Loucy (cell line): ENCODE measurements at regions not wholly inside any gene's neighbourhood (a gene's known extent, or its start where the extent isn't known, plus 50 kb on each side); places are given as distances from the start of the nearest gene placed in this dataset.

Experiments used
- EZH2phosphoT487 ChIP-seq: fragments of 200-600 bp; IDR thresholded peaks from 2 replicates; pipeline ENCODE4 v1.6.1; 2018; ENCODE audit warnings: antibody characterized with exemption, mild to moderate bottlenecking, moderate library complexity, borderline replicate concordance
- TF ChIP-seq, protein P1 (sequence below): fragments of 200-600 bp; sonication (generic); conservative IDR thresholded peaks from 2 replicates; pipeline ENCODE4 v1.5.1; 2014; ENCODE audit warnings: mild to moderate bottlenecking, antibody characterized with exemption, low read length

- TF ChIP-seq, protein P1, sequence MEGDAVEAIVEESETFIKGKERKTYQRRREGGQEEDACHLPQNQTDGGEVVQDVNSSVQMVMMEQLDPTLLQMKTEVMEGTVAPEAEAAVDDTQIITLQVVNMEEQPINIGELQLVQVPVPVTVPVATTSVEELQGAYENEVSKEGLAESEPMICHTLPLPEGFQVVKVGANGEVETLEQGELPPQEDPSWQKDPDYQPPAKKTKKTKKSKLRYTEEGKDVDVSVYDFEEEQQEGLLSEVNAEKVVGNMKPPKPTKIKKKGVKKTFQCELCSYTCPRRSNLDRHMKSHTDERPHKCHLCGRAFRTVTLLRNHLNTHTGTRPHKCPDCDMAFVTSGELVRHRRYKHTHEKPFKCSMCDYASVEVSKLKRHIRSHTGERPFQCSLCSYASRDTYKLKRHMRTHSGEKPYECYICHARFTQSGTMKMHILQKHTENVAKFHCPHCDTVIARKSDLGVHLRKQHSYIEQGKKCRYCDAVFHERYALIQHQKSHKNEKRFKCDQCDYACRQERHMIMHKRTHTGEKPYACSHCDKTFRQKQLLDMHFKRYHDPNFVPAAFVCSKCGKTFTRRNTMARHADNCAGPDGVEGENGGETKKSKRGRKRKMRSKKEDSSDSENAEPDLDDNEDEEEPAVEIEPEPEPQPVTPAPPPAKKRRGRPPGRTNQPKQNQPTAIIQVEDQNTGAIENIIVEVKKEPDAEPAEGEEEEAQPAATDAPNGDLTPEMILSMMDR, result no peak
- TF ChIP-seq EZH2phosphoT487, result no peak
Observed at GRCh38 chr6:49321561-49322072, 141.4 kb downstream of the MMUT start.
